Chondrocyte (in vitro differentiated cells): ENCODE measurements at regions not wholly inside any gene's neighbourhood (a gene's known extent, or its start where the extent isn't known, plus 50 kb on each side); places are given as distances from the start of the nearest gene placed in this dataset.

Source experiments
- DNase-seq: peaks from one replicate; pipeline ENCODE4 v3.0.0; 2021; ENCODE audit warnings: mixed read lengths, low spot score
- H3K27ac Mint-ChIP-seq: one replicate; pipeline ENCODE4 v1.8.0; 2021; ENCODE audit warnings: mild to moderate bottlenecking, moderate library complexity, mixed read lengths; ENCODE audit not compliant: unreplicated experiment
- H3K27me3 Mint-ChIP-seq: 2 replicates; pipeline ENCODE4 v1.8.0; 2021; ENCODE audit warnings: low read depth, mixed read lengths
- H3K36me3 Mint-ChIP-seq: 2 replicates; pipeline ENCODE4 v1.8.0; 2021; ENCODE audit warnings: low read depth, mixed read lengths
- H3K4me1 Mint-ChIP-seq: 2 replicates; pipeline ENCODE4 v1.8.0; 2021; ENCODE audit warnings: low read depth, mild to moderate bottlenecking, mixed read lengths
- H3K4me3 Mint-ChIP-seq: one replicate; pipeline ENCODE4 v1.8.0; 2021; ENCODE audit warnings: mild to moderate bottlenecking, moderate library complexity, mixed read lengths; ENCODE audit not compliant: unreplicated experiment
- H3K9me3 Mint-ChIP-seq: 2 replicates; pipeline ENCODE4 v1.8.0; 2021; ENCODE audit warnings: low read depth, mixed read lengths
- CTCF ChIP-seq: fragments of 200-600 bp; sonication (generic); IDR thresholded peaks from 2 replicates; pipeline ENCODE4 v1.5.0; 2021; ENCODE audit warnings: antibody characterized with exemption, mild to moderate bottlenecking, moderate library complexity

- TF ChIP-seq CTCF: no peak
- Mint-ChIP-seq H3K36me3 (no peaks in the 10 kb centered on the region), H3K27ac (no peak overlapping the region), H3K4me1 (peaks cover 9% of the 10 kb centered on the region), H3K9me3 (no peaks in the 10 kb centered on the region), H3K4me3 (no peak overlapping the region), H3K27me3 (no peaks in the 10 kb centered on the region)
- DNase-seq: no peak
These were observed 118.9 kb upstream of the PCDH7 start for GRCh38 chr4:30601070-30601865.

DNA sequence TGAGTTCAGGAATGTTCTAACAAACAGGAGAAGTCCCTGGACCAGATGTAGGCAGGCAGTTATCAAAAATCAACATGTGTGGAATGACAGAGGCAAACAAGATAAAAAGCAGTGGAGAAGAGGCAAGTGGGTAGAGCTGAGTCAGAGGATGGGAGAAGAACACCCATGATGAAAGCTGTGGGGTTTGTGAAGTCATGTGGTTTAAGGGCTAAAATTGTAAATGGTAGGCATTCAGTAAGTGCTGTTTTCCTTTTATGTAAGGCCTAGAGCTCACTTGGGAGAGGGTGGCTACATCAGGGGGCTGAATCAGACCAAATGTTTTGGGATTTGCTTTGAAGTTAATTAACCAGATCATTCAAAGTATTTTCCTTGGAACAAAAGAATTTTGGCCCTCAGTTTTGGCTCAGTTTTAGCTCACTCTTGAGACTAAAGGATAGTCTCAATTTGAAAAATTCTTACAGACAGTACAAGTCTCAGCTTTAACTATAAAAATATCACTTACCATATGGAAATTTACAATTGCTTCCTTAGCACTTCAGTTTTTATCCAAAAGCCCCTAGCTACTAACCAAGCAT lies 114.5 kb upstream of the PCDH7 start:
- no peak overlapping the region for H3K4me3 Mint-ChIP-seq
- H3K9me3 Mint-ChIP-seq: peaks cover 3% of the 10 kb centered on the region
- peaks cover 10% of the 10 kb centered on the region for H3K4me1 Mint-ChIP-seq
- H3K27ac Mint-ChIP-seq: peak overlapping the region; percentile 28
- TF ChIP-seq CTCF: no peak
- no peaks in the 10 kb centered on the region for H3K36me3 Mint-ChIP-seq
- H3K27me3 Mint-ChIP-seq: no peaks in the 10 kb centered on the region
- DNase-seq: no peak

- Mint-ChIP-seq H3K36me3 (no peaks in the 10 kb centered on the region), H3K9me3 (peaks cover 3% of the 10 kb centered on the region), H3K27ac (peak overlapping the region; percentile 81), H3K4me1 (peaks cover 10% of the 10 kb centered on the region), H3K27me3 (no peaks in the 10 kb centered on the region), H3K4me3 (no peak overlapping the region)
- TF ChIP-seq CTCF: no peak
- DNase-seq: no peak
These were observed 109.8 kb upstream of the PCDH7 start for GRCh38 chr4:30610361-30610760.

DNA sequence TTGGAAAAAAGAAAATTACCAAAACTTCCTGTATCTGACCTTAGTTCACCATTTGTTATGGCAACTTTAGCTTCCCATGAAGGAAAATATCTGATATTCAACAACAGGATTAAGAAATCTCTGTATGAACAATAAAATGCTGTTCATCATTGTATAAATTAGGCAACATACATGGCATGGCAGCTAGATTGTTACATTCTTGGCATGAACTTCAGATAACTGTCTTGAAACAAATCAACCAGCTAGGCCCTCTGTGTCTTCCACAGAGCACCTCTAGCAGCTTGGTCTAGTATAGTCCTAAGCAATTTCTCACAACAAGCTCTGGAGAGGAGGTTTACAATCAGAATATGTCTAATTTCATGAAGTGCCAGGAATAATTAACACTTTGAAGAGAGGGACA lies 105.4 kb upstream of the PCDH7 start:
- no peaks in the 10 kb centered on the region for H3K36me3 Mint-ChIP-seq
- H3K27me3 Mint-ChIP-seq: no peaks in the 10 kb centered on the region
- no peak overlapping the region for H3K4me3 Mint-ChIP-seq
- TF ChIP-seq CTCF: no peak
- no peak for DNase-seq
- no peaks in the 10 kb centered on the region for H3K9me3 Mint-ChIP-seq
- no peak overlapping the region for H3K27ac Mint-ChIP-seq
- peaks cover 6% of the 10 kb centered on the region for H3K4me1 Mint-ChIP-seq

DNA sequence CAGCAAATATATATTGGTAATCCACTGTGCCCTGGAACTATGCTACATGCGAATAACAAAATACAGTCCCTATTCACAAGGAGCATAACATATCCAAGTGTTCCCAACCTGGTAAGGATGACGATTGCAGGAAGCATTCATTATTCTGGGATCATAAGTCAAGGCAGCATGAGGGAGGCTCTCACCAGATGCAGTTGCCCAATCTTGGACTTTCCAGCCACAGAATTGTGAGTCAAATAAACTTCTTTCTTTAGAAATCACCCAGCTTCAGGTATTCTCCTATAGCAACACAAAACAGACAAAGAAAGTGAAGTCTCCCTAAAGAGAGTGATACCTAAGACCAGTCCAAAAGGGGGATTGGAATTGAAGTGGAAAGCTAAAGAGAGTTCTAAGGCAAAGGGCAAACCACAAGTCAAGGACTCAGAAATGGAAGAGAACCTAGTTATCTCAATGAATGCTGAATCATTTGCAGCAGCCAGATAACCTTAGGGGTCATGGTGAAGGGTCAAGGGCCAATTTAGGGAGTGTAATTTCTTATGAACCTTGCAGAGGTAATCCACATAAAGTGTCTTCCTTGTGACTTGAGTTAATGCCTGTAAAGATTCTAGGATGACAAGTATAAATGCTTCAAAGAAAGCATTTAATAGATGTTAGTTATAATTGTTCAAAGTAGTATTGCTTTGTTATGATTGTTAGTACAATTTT lies 103.1 kb upstream of the PCDH7 start:
- DNase-seq: no peak
- H3K27me3 Mint-ChIP-seq: no peaks in the 10 kb centered on the region
- no peak overlapping the region for H3K27ac Mint-ChIP-seq
- H3K4me1 Mint-ChIP-seq: no peaks in the 10 kb centered on the region
- H3K4me3 Mint-ChIP-seq: no peak overlapping the region
- H3K36me3 Mint-ChIP-seq: no peaks in the 10 kb centered on the region
- no peaks in the 10 kb centered on the region for H3K9me3 Mint-ChIP-seq
- TF ChIP-seq CTCF: no peak
